ENCODE measurements at regions not wholly inside any gene's neighbourhood (a gene's known extent, or its start where the extent isn't known, plus 50 kb on each side); places are given as distances from the start of the nearest gene placed in this dataset.

DNA sequence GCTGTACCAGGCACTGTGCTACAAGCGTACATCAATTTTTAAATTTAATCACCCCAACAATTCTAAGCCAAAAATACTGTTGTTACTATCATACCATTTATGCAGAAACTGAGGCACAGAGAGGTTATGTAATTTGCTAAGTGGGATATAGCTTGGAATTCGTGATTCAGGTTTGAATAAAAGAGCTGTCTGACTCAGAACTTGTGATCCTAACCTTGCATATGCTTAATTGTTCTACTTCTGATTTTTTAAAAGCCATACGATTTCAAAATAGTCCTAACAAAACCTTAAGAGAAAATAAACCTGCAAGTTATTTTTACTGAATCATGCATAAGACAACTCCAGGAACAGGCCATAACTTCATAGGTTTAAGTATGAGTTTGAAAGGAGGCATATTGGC, 498.0 kb upstream of the CFAP20DC start:
- TF ChIP-seq, protein P1, sequence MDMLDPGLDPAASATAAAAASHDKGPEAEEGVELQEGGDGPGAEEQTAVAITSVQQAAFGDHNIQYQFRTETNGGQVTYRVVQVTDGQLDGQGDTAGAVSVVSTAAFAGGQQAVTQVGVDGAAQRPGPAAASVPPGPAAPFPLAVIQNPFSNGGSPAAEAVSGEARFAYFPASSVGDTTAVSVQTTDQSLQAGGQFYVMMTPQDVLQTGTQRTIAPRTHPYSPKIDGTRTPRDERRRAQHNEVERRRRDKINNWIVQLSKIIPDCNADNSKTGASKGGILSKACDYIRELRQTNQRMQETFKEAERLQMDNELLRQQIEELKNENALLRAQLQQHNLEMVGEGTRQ (IDR thresholded peaks at IDR 0.05; ENCODE audit: borderline replicate concordance, low read depth, low read length) = no peak
- TF ChIP-seq, protein P2, sequence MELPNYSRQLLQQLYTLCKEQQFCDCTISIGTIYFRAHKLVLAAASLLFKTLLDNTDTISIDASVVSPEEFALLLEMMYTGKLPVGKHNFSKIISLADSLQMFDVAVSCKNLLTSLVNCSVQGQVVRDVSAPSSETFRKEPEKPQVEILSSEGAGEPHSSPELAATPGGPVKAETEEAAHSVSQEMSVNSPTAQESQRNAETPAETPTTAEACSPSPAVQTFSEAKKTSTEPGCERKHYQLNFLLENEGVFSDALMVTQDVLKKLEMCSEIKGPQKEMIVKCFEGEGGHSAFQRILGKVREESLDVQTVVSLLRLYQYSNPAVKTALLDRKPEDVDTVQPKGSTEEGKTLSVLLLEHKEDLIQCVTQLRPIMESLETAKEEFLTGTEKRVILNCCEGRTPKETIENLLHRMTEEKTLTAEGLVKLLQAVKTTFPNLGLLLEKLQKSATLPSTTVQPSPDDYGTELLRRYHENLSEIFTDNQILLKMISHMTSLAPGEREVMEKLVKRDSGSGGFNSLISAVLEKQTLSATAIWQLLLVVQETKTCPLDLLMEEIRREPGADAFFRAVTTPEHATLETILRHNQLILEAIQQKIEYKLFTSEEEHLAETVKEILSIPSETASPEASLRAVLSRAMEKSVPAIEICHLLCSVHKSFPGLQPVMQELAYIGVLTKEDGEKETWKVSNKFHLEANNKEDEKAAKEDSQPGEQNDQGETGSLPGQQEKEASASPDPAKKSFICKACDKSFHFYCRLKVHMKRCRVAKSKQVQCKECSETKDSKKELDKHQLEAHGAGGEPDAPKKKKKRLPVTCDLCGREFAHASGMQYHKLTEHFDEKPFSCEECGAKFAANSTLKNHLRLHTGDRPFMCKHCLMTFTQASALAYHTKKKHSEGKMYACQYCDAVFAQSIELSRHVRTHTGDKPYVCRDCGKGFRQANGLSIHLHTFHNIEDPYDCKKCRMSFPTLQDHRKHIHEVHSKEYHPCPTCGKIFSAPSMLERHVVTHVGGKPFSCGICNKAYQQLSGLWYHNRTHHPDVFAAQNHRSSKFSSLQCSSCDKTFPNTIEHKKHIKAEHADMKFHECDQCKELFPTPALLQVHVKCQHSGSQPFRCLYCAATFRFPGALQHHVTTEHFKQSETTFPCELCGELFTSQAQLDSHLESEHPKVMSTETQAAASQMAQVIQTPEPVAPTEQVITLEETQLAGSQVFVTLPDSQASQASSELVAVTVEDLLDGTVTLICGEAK (IDR thresholded peaks at IDR 0.05; ENCODE audit: borderline replicate concordance) = no peak
- TF ChIP-seq PML (IDR thresholded peaks at IDR 0.05; ENCODE audit: low read length) = no peak
- TF ChIP-seq CHD4 (IDR thresholded peaks at IDR 0.05) = no peak
